HCT116 (cell line): ENCODE measurements at regions not wholly inside any gene's neighbourhood (a gene's known extent, or its start where the extent isn't known, plus 50 kb on each side); places are given as distances from the start of the nearest gene placed in this dataset.

Experiments
- ATAC-seq: fragments of 200-7000 bp; cut with Tn5 transposase; 2 replicates; pipeline ENCODE4 v1.9.1; 2020; ENCODE audit warnings: mild to moderate bottlenecking, moderate library complexity
- BruUV-seq: library from RNA; stranded (reverse); fragments of 400-500 nt; replicated peaks from 2 replicates; lab custom pipeline; 2021; lab: Mats Ljungman, UMichigan
- CTCF ChIA-PET: fragments of 300-600 bp; sonication (Branson Sonifier 250); formaldehyde crosslinking; loops from one replicate; lab custom pipeline; 2021; ENCODE audit warnings: antibody characterized with exemption; lab: Charles Lee
- POLR2A ChIA-PET: fragments of 300-600, 350-600 bp; sonication (Branson Sonifier 250); formaldehyde crosslinking; loops from one replicate; lab custom pipeline; 2021; ENCODE audit warnings: antibody characterized with exemption; lab: Charles Lee
- RAD21 ChIA-PET, 2 experiments: fragments of 300-600 bp; sonication (Branson Sonifier 250); formaldehyde crosslinking; loops; one replicate each; lab custom pipeline; 2023; ENCODE audit warnings: low total read pairs in 2 of 2; ENCODE audit not compliant: uncharacterized antibody in 2 of 2, unreplicated experiment in 2 of 2, low non-redundant PET in 1 of 2; lab: Charles Lee
- DNase-seq: peaks from one replicate; pipeline ENCODE4 v3.0.0-alpha.2; 2010; ENCODE audit warnings: low read depth, low spot score
- H2AFZ ChIP-seq: fragments of 200-600 bp; shearing (Covaris generic), sonication (generic); 2 replicates; pipeline ENCODE4 v1.6.1; 2017; ENCODE audit warnings: low read depth, mixed run types, mixed read lengths, antibody characterized with exemption, low read length; ENCODE audit not compliant: poor library complexity, severe bottlenecking
- H3K27ac ChIP-seq: 2 replicates; pipeline ENCODE4 v1.5.1; 2012; ENCODE audit warnings: low read depth, low read length
- H3K27me3 ChIP-seq: fragments of 200-600 bp; sonication (generic); 2 replicates; pipeline ENCODE4 v1.6.1; 2016; ENCODE audit warnings: mixed run types, low read length, mixed read lengths; ENCODE audit not compliant: insufficient read depth
- H3K36me3 ChIP-seq, 2 experiments: fragments of 200-500 bp in 1 of 2; fragments of 200-600 bp in 1 of 2; sonication (Bioruptor generic) in 1 of 2; sonication (generic) in 1 of 2; 2 replicates each; pipeline versions ENCODE4 v1.5.1 to v1.6.1; 2014 to 2016; ENCODE audit warnings: low read length in 2 of 2, inconsistent platforms in 1 of 2, mixed read lengths in 1 of 2, mixed run types in 1 of 2; ENCODE audit not compliant: insufficient read depth in 2 of 2, control insufficient read depth in 1 of 2
- H3K4me1 ChIP-seq, 2 experiments: fragments of 200-600 bp in 1 of 2; sonication (generic) in 1 of 2; 2 replicates each; pipeline versions ENCODE4 v1.5.1 to v1.6.1; 2012 to 2017; ENCODE audit warnings: low read length in 2 of 2, inconsistent platforms in 1 of 2, mild to moderate bottlenecking in 1 of 2, mixed read lengths in 1 of 2, mixed run types in 1 of 2, moderate library complexity in 1 of 2; ENCODE audit not compliant: insufficient read depth in 2 of 2, control insufficient read depth in 1 of 2
- H3K4me2 ChIP-seq: fragments of 200-600 bp; sonication (generic); 2 replicates; pipeline ENCODE4 v1.6.1; 2017; ENCODE audit warnings: mixed run types, low read length, mixed read lengths
- H3K4me3 ChIP-seq, 2 experiments: fragments of 200-600 bp in 1 of 2; sonication (generic) in 1 of 2; replicated peaks in 1 of 2; 2 replicates each; pipeline ENCODE4 v1.5.1; 2011 to 2016; ENCODE audit warnings: low read length in 2 of 2, control low read depth in 1 of 2, low read depth in 1 of 2, mild to moderate bottlenecking in 1 of 2, mixed read lengths in 1 of 2, mixed run types in 1 of 2
- H3K79me2 ChIP-seq: fragments of 200-600 bp; sonication (generic); 2 replicates; pipeline ENCODE4 v1.6.1; 2017; ENCODE audit warnings: mild to moderate bottlenecking, mixed run types, low read length, moderate library complexity, mixed read lengths; ENCODE audit not compliant: insufficient read depth
- H3K9ac ChIP-seq: fragments of 200-600 bp; sonication (generic); 2 replicates; pipeline ENCODE4 v1.6.1; 2016; ENCODE audit warnings: low read length, mixed read lengths
- H3K9me2 ChIP-seq: fragments of 200-600 bp; sonication (generic), shearing (Covaris generic); 2 replicates; pipeline ENCODE4 v1.6.1; 2017; ENCODE audit warnings: mixed run types, mild to moderate bottlenecking, moderate library complexity; ENCODE audit not compliant: insufficient read depth
- H3K9me3 ChIP-seq, 2 experiments: fragments of 200-500 bp in 1 of 2; fragments of 200-600 bp in 1 of 2; sonication (Bioruptor generic) in 1 of 2; sonication (generic) in 1 of 2; 2 replicates each; pipeline ENCODE4 v1.6.1; 2014 to 2017; ENCODE audit warnings: low read length in 2 of 2, mixed read lengths in 2 of 2, inconsistent platforms in 1 of 2, low read depth in 1 of 2, mild to moderate bottlenecking in 1 of 2, mixed run types in 1 of 2, moderate library complexity in 1 of 2; ENCODE audit not compliant: control insufficient read depth in 1 of 2, insufficient read depth in 1 of 2
- H4K20me1 ChIP-seq: fragments of 200-600 bp; sonication (generic), shearing (Covaris generic); 2 replicates; pipeline ENCODE4 v1.6.1; 2017; ENCODE audit warnings: mixed run types, mild to moderate bottlenecking, moderate library complexity; ENCODE audit not compliant: insufficient read depth
- ATF3 ChIP-seq: IDR thresholded peaks from 2 replicates; pipeline ENCODE4 v1.6.1; 2012
- CBX3 ChIP-seq: IDR thresholded peaks from 2 replicates; pipeline ENCODE4 v1.6.1; 2012; ENCODE audit warnings: low read depth
- CEBPB ChIP-seq: IDR thresholded peaks from 2 replicates; pipeline ENCODE4 v1.6.1; 2012; ENCODE audit warnings: low read depth
- EGR1 ChIP-seq: IDR thresholded peaks from 2 replicates; pipeline ENCODE4 v1.6.1; 2012; ENCODE audit warnings: low read depth
- EZH2phosphoT487 ChIP-seq: fragments of 200-600 bp; IDR thresholded peaks from 2 replicates; pipeline ENCODE4 v1.6.1; 2018; ENCODE audit warnings: antibody characterized with exemption, borderline replicate concordance
- FOSL1 ChIP-seq: IDR thresholded peaks from 2 replicates; pipeline ENCODE4 v1.6.1; 2012; ENCODE audit warnings: low read depth
- JUND ChIP-seq: IDR thresholded peaks from 2 replicates; pipeline ENCODE4 v1.6.1; 2012
- RAD21 ChIP-seq: IDR thresholded peaks from 2 replicates; pipeline ENCODE4 v1.6.1; 2012; ENCODE audit warnings: low read depth, mild to moderate bottlenecking
- SIN3A ChIP-seq: IDR thresholded peaks from 2 replicates; pipeline ENCODE4 v1.6.1; 2012; ENCODE audit warnings: low read depth
- SP1 ChIP-seq: IDR thresholded peaks from 2 replicates; pipeline ENCODE4 v1.6.1; 2012; ENCODE audit warnings: low read depth
- YY1 ChIP-seq: IDR thresholded peaks from 2 replicates; pipeline ENCODE4 v1.6.1; 2011; ENCODE audit warnings: low read length, low read depth, moderate library complexity, mild to moderate bottlenecking; ENCODE audit not compliant: insufficient replicate concordance; ENCODE audit errors: extremely low read depth
- ZNF274 ChIP-seq: fragments of 200-500 bp; sonication (Bioruptor generic); IDR thresholded peaks from 2 replicates; pipeline ENCODE4 v1.6.1; 2014; ENCODE audit warnings: mild to moderate bottlenecking, low read depth, low read length, inconsistent platforms
- intact Hi-C: fragments of 100-400 bp; cut with micrococcal nuclease; formaldehyde crosslinking; loops from 2 replicates; pipeline ENCODE4 v1.10.0; 2022
- TF ChIP-seq, protein P1 (sequence below): IDR thresholded peaks from 2 replicates; pipeline ENCODE4 v1.6.1; 2012
- TF ChIP-seq, protein P2 (sequence below): IDR thresholded peaks from 2 replicates; pipeline ENCODE4 v1.6.1; 2011; ENCODE audit warnings: mild to moderate bottlenecking, low read length, moderate library complexity; ENCODE audit not compliant: insufficient replicate concordance; ENCODE audit errors: extremely low read depth
- TF ChIP-seq, protein P3 (sequence below): IDR thresholded peaks from 2 replicates; pipeline ENCODE4 v1.6.1; 2012; ENCODE audit warnings: low read depth

GRCh38 chr10:120770496-120770895 lies 80.7 kb upstream of the WDR11 start:
- Histone ChIP-seq H3K36me3 (no peaks in the 10 kb centered on the region), H2AFZ (no peak overlapping the region), H3K9me3 (no peaks in the 10 kb centered on the region), H3K4me2 (no peak overlapping the region), H4K20me1 (no peaks in the 10 kb centered on the region), H3K9me2 (no peaks in the 10 kb centered on the region), H3K79me2 (no peaks in the 10 kb centered on the region)
- ChIA-PET RAD21 (no interaction called here), CTCF (no interaction called here), POLR2A (no interaction called here)
- DNase-seq: no peak
- BruUV-seq: no TSS peak
- no peak for TF ChIP-seq JUND
- TF ChIP-seq RAD21: no peak
- no peak for TF ChIP-seq YY1
- no peak for TF ChIP-seq SP1
- no peak for TF ChIP-seq ZNF274
- no peak for TF ChIP-seq SIN3A
- TF ChIP-seq CEBPB: no peak
- no peak for TF ChIP-seq ATF3
- no peak for TF ChIP-seq EZH2phosphoT487
- TF ChIP-seq, all 23 proteins: peak for 0
- Histone ChIP-seq H3K4me1 (no peaks in the 10 kb centered on the region), H3K27me3 (peaks cover 62% of the 10 kb centered on the region), H3K27ac (no peak overlapping the region), H3K9ac (no peak overlapping the region), H3K4me3 (no peak overlapping the region)
- ATAC-seq: no peak
- intact Hi-C loops: no loop called here

DNA sequence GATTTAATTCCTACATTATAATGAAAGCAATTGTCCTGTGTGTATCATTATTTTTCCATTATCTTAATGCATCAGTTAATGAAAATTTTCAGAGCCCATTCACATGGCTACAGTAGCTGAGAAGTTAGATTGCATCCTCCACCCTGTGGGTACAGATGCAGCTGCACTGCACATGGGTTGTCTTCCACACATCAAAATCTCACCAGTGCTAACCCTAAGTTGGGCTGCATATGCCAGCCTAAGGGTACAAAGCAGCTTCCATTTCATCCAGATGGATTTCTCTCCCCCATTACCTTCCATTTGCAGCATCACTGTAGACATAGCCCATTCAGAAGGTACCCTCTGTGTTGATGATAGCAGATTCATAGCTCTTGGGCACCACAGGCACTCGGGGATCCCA lies 74.7 kb upstream of the WDR11 start:
- Histone ChIP-seq H3K79me2 (no peaks in the 10 kb centered on the region), H3K4me1 (no peaks in the 10 kb centered on the region), H3K9me2 (no peaks in the 10 kb centered on the region), H3K4me3 (no peak overlapping the region), H3K4me2 (no peak overlapping the region), H3K9me3 (no peaks in the 10 kb centered on the region), H4K20me1 (no peaks in the 10 kb centered on the region), H3K27ac (no peak overlapping the region), H3K27me3 (peaks cover 84% of the 10 kb centered on the region), H2AFZ (no peak overlapping the region), H3K36me3 (no peaks in the 10 kb centered on the region), H3K9ac (no peak overlapping the region)
- intact Hi-C loops: no loop called here
- ATAC-seq: no peak
- ChIA-PET POLR2A (no interaction called here), RAD21 (no interaction called here), CTCF (interaction anchor here (1.4 kb wide), 1 partner anchor 8 kb away, joined by 3 read pairs; no protein-coding TSS in a partner anchor)
- BruUV-seq: no TSS peak
- no peak for DNase-seq
- TF ChIP-seq, protein P1, sequence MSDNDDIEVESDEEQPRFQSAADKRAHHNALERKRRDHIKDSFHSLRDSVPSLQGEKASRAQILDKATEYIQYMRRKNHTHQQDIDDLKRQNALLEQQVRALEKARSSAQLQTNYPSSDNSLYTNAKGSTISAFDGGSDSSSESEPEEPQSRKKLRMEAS: no peak
- TF ChIP-seq RAD21 (no peak), CBX3 (no peak), ATF3 (no peak), EGR1 (no peak), FOSL1 (no peak)
- TF ChIP-seq, protein P2, sequence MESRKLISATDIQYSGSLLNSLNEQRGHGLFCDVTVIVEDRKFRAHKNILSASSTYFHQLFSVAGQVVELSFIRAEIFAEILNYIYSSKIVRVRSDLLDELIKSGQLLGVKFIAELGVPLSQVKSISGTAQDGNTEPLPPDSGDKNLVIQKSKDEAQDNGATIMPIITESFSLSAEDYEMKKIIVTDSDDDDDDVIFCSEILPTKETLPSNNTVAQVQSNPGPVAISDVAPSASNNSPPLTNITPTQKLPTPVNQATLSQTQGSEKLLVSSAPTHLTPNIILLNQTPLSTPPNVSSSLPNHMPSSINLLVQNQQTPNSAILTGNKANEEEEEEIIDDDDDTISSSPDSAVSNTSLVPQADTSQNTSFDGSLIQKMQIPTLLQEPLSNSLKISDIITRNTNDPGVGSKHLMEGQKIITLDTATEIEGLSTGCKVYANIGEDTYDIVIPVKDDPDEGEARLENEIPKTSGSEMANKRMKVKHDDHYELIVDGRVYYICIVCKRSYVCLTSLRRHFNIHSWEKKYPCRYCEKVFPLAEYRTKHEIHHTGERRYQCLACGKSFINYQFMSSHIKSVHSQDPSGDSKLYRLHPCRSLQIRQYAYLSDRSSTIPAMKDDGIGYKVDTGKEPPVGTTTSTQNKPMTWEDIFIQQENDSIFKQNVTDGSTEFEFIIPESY: no peak
- TF ChIP-seq, protein P3, sequence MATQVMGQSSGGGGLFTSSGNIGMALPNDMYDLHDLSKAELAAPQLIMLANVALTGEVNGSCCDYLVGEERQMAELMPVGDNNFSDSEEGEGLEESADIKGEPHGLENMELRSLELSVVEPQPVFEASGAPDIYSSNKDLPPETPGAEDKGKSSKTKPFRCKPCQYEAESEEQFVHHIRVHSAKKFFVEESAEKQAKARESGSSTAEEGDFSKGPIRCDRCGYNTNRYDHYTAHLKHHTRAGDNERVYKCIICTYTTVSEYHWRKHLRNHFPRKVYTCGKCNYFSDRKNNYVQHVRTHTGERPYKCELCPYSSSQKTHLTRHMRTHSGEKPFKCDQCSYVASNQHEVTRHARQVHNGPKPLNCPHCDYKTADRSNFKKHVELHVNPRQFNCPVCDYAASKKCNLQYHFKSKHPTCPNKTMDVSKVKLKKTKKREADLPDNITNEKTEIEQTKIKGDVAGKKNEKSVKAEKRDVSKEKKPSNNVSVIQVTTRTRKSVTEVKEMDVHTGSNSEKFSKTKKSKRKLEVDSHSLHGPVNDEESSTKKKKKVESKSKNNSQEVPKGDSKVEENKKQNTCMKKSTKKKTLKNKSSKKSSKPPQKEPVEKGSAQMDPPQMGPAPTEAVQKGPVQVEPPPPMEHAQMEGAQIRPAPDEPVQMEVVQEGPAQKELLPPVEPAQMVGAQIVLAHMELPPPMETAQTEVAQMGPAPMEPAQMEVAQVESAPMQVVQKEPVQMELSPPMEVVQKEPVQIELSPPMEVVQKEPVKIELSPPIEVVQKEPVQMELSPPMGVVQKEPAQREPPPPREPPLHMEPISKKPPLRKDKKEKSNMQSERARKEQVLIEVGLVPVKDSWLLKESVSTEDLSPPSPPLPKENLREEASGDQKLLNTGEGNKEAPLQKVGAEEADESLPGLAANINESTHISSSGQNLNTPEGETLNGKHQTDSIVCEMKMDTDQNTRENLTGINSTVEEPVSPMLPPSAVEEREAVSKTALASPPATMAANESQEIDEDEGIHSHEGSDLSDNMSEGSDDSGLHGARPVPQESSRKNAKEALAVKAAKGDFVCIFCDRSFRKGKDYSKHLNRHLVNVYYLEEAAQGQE: no peak
